Esophagus squamous epithelium (tissue), 5 donors: ENCODE measurements at regions not wholly inside any gene's neighbourhood (a gene's known extent, or its start where the extent isn't known, plus 50 kb on each side); places are given as distances from the start of the nearest gene placed in this dataset.

Experiments
- DNase-seq: peaks from one replicate; lab custom pipeline; 2025; lab: John Stamatoyannopoulos, UW
- H3K27ac ChIP-seq, 4 donors: fragments of 200-600 bp; sonication (generic); one replicate each; pipeline ENCODE4 v1.5.1; 2016 to 2019; ENCODE audit warnings: mild to moderate bottlenecking in 1 of 4
- H3K27me3 ChIP-seq, 4 donors: fragments of 200-600 bp; sonication (generic); 1 replicate in 3 of 4; 2 replicates in 1 of 4; pipeline versions ENCODE4 v1.5.1 to v1.6.0; 2017 to 2021; ENCODE audit warnings: antibody characterized with exemption in 1 of 4
- H3K36me3 ChIP-seq, 3 donors: fragments of 200-600 bp; sonication (generic); one replicate each; pipeline ENCODE4 v1.5.1; 2016 to 2019
- H3K4me1 ChIP-seq, 3 donors: fragments of 200-600 bp; sonication (generic); one replicate each; pipeline ENCODE4 v1.5.1; 2017 to 2019
- H3K4me3 ChIP-seq, 4 donors: fragments of 200-600 bp; sonication (generic); 1 replicate in 3 of 4; 2 replicates in 1 of 4; pipeline ENCODE4 v1.5.1; 2016 to 2019; ENCODE audit warnings: mild to moderate bottlenecking in 2 of 4, moderate library complexity in 1 of 4
- H3K9me3 ChIP-seq, 3 donors: fragments of 200-600 bp; sonication (generic); one replicate each; pipeline ENCODE4 v1.5.1; 2016 to 2019
- POLR2A ChIP-seq, 4 donors: fragments of 450-650 bp; IDR thresholded peaks; one replicate each; pipeline ENCODE4 v1.6.1; 2017; ENCODE audit warnings: antibody characterized with exemption in 4 of 4, mild to moderate bottlenecking in 4 of 4, moderate library complexity in 3 of 4
- WGBS, 2 donors: methylation state at CpG; one replicate each; pipeline ENCODE4 v1.1.5; 2018; 5-methylcytosine and 5-hydroxymethylcytosine counted together
- intact Hi-C: fragments of 100-400 bp; cut with DNase I; formaldehyde crosslinking; loops from one replicate; pipeline ENCODE4 v1.15.0; 2022
- TF ChIP-seq, protein P1 (sequence below), 6 experiments: fragments of 450-650 bp in 4 of 6; fragments of 200-600 bp in 2 of 6; sonication (generic) in 2 of 6; IDR thresholded peaks; one replicate each; pipeline ENCODE4 v1.5.1; 2016 to 2019; ENCODE audit warnings: antibody characterized with exemption in 6 of 6, mild to moderate bottlenecking in 4 of 6, moderate library complexity in 4 of 6
- donor health status: DM: yes; HTN: yes; CAD: no.

DNA sequence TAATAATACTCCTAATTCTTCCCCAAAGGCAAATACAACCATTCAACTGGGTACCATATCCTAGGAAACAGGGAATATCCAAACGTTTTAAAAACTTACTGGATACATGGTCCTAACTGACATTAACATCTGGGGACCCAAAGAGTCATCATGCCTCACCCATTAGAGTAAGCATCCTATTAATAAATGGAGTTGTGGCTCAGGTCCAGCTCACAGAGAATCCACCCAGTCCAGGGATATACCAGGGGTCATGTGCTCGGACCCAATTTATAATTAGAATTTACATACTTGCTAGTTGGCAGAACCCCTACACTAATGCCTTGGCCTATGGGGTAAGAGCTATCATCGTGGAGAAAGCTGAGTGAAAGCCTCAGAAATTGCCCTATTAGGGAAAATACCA, 670.0 kb downstream of the XPNPEP1 start:
- TF ChIP-seq, protein P1, sequence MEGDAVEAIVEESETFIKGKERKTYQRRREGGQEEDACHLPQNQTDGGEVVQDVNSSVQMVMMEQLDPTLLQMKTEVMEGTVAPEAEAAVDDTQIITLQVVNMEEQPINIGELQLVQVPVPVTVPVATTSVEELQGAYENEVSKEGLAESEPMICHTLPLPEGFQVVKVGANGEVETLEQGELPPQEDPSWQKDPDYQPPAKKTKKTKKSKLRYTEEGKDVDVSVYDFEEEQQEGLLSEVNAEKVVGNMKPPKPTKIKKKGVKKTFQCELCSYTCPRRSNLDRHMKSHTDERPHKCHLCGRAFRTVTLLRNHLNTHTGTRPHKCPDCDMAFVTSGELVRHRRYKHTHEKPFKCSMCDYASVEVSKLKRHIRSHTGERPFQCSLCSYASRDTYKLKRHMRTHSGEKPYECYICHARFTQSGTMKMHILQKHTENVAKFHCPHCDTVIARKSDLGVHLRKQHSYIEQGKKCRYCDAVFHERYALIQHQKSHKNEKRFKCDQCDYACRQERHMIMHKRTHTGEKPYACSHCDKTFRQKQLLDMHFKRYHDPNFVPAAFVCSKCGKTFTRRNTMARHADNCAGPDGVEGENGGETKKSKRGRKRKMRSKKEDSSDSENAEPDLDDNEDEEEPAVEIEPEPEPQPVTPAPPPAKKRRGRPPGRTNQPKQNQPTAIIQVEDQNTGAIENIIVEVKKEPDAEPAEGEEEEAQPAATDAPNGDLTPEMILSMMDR (IDR thresholded peaks at IDR 0.05), result no peak
- no peak for TF ChIP-seq POLR2A (IDR thresholded peaks at IDR 0.05)
- 56 to 64% methylated on average over 3 of the region's 3 CpGs for WGBS, 2 donors
- Histone ChIP-seq H3K4me3 (no peak overlapping the region), H3K36me3 (no peaks in the 10 kb centered on the region), H3K27ac (no peak overlapping the region), H3K27me3 (no peaks in the 10 kb centered on the region), H3K9me3 (peaks cover 0 to 11% (median 0%) of the 10 kb centered on the region in 3 donors), H3K4me1 (no peaks in the 10 kb centered on the region)
- DNase-seq, result no peak
- intact Hi-C loops, result no loop called here

DNA sequence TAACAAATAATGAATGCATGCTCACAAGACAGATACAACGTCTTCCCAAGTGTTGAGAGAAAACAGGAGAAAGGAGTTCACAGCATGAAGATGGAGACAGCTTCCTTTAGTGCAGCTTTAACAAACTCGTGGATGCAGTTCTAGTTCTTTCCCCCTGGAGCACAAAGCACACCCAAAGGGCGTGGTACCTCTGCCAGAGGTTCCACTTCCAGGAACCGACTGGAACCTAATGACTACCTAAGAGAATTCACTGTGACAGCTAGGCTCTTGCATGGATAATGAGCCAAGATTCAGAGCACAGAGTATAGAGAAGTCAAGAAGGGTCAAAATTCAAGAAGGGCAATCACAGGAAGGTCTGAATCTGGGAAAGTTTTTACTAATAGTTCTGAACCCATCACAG, 673.2 kb downstream of the XPNPEP1 start:
- intact Hi-C loops, result no loop called here
- Histone ChIP-seq H3K27me3 (no peaks in the 10 kb centered on the region), H3K4me1 (no peaks in the 10 kb centered on the region), H3K36me3 (no peaks in the 10 kb centered on the region), H3K9me3 (peaks cover 0 to 11% (median 0%) of the 10 kb centered on the region in 3 donors), H3K27ac (no peak overlapping the region), H3K4me3 (no peak overlapping the region)
- WGBS, 2 donors, result 37 to 48% methylated on average over 4 of the region's 4 CpGs
- TF ChIP-seq POLR2A (IDR thresholded peaks at IDR 0.05), result no peak
- TF ChIP-seq, protein P1 (IDR thresholded peaks at IDR 0.05), result no peak
- no peak for DNase-seq

DNA sequence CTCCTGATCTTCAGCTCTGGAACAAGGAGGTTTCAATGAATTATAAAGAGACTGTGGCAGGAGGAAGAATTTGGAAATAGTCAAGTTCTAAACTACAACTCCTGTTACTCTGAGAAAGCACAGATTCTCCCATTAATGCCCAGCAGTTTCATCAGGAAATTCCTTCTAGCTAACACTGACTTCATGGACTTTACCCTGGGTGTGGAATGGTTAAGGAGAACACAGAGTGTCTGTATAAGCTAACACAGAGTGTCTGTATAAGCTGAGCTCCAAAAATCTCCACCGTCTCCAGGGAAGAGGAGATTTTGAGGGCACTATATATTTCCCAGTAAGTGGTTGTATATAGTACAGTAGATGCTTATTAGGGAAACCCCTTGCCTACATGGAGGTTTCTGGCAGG, 675.5 kb downstream of the XPNPEP1 start:
- Histone ChIP-seq H3K27me3 (no peaks in the 10 kb centered on the region), H3K36me3 (no peaks in the 10 kb centered on the region), H3K4me1 (no peaks in the 10 kb centered on the region), H3K9me3 (peaks cover 0 to 5% (median 0%) of the 10 kb centered on the region in 3 donors), H3K4me3 (no peak overlapping the region), H3K27ac (no peak overlapping the region)
- WGBS, 2 donors, result 71 to 75% methylated on average over 1 of the region's 1 CpG
- DNase-seq, result no peak
- intact Hi-C loops, result no loop called here
- no peak for TF ChIP-seq POLR2A (IDR thresholded peaks at IDR 0.05)
- TF ChIP-seq, protein P1 (IDR thresholded peaks at IDR 0.05), result no peak

DNA sequence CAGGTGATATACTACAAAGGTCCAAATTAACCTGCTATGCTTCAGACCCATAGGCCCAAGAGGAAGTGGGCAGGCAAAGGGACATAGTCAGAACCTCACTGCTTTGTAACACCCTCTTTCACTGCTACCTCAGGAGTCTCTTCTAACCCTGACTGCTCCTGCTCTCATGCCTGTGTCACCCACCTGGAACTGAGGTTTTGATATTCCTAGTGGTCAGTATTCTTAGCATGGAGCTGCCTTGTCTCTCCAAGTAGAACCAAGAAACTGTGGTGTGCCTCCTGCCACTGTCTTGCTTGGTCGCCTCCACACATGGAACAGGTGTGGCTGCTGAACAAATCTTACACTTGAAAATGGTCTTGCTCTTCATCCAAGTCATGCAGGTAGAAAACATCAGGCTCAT, 677.5 kb downstream of the XPNPEP1 start:
- no peak for DNase-seq
- no peaks in the 10 kb centered on the region for H3K4me1 ChIP-seq
- H3K27me3 ChIP-seq, result no peaks in the 10 kb centered on the region
- intact Hi-C loops, result no loop called here
- WGBS, 2 donors, result 88 to 100% methylated on average over 1 of the region's 1 CpG
- no peaks in the 10 kb centered on the region for H3K9me3 ChIP-seq
- H3K4me3 ChIP-seq, result no peak overlapping the region
- H3K36me3 ChIP-seq, result no peaks in the 10 kb centered on the region
- no peak for TF ChIP-seq POLR2A (IDR thresholded peaks at IDR 0.05)
- TF ChIP-seq, protein P1 (IDR thresholded peaks at IDR 0.05), result no peak
- H3K27ac ChIP-seq, result no peak overlapping the region

DNA sequence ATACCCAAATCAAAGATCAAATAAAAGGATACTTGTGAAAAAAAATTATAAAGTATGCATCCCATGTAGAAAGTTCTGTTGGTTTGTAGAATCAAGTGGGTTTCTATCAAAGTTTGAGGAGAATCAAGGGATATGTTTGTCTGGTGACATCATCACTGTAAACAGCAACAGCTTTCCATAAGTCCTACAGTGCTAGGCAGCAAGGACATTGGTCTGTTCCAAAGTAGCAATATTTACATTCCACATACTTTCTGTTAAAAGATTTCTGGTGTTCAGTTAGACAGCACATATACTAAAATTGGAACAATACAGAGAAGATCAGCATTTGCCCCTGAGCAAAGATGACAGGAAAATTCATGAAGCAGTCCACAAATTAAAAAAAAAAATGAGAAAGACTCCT, 683.9 kb downstream of the XPNPEP1 start:
- no peaks in the 10 kb centered on the region for H3K27me3 ChIP-seq
- no peak for DNase-seq
- H3K36me3 ChIP-seq, result no peaks in the 10 kb centered on the region
- no peak for TF ChIP-seq POLR2A (IDR thresholded peaks at IDR 0.05)
- TF ChIP-seq, protein P1 (IDR thresholded peaks at IDR 0.05), result no peak
- H3K4me1 ChIP-seq, result no peaks in the 10 kb centered on the region
- no peak overlapping the region for H3K4me3 ChIP-seq
- intact Hi-C loops, result no loop called here
- H3K9me3 ChIP-seq, result no peaks in the 10 kb centered on the region
- H3K27ac ChIP-seq, result no peak overlapping the region
